Uterus (tissue), 3 donors: ENCODE measurements at regions not wholly inside any gene's neighbourhood (a gene's known extent, or its start where the extent isn't known, plus 50 kb on each side); places are given as distances from the start of the nearest gene placed in this dataset.

Source experiments
- DNase-seq, 2 donors: peaks; one replicate each; pipeline ENCODE4 v3.0.0-alpha.2; 2019 to 2020
- H3K27ac ChIP-seq, 2 donors: fragments of 200-600 bp; sonication (generic); 1 replicate in 1 of 2; 2 replicates in 1 of 2; pipeline ENCODE4 v1.5.1; 2016 to 2018
- H3K27me3 ChIP-seq, 2 donors: fragments of 200-600 bp; sonication (generic); one replicate each; pipeline ENCODE4 v1.5.1; 2018 to 2019; ENCODE audit warnings: control low read depth in 1 of 2
- H3K36me3 ChIP-seq, 2 donors: fragments of 200-600 bp; sonication (generic); one replicate each; pipeline ENCODE4 v1.5.1; 2019; ENCODE audit warnings: control low read depth in 1 of 2
- H3K4me1 ChIP-seq, 2 donors: fragments of 200-600 bp; sonication (generic); one replicate each; pipeline ENCODE4 v1.5.1; 2018 to 2019; ENCODE audit warnings: control low read depth in 1 of 2
- H3K4me3 ChIP-seq, 2 donors: fragments of 200-600 bp; sonication (generic); 1 replicate in 1 of 2; 2 replicates in 1 of 2; pipeline ENCODE4 v1.5.1; 2018 to 2019; ENCODE audit warnings: mild to moderate bottlenecking in 1 of 2
- H3K9me3 ChIP-seq, 2 donors: fragments of 200-600 bp; sonication (generic); one replicate each; pipeline ENCODE4 v1.5.1; 2019; ENCODE audit warnings: control low read depth in 1 of 2
- CTCF ChIP-seq, 4 experiments: fragments of 200-600 bp in 2 of 4; fragments of 450-650 bp in 2 of 4; sonication (generic) in 2 of 4; IDR thresholded peaks; one replicate each; pipeline ENCODE4 v1.5.1; 2016 to 2019; ENCODE audit warnings: antibody characterized with exemption in 4 of 4, mild to moderate bottlenecking in 2 of 4, moderate library complexity in 1 of 4
- POLR2A ChIP-seq, 2 donors: fragments of 450-650 bp; IDR thresholded peaks; one replicate each; pipeline ENCODE4 v1.6.1; 2016; ENCODE audit warnings: antibody characterized with exemption in 2 of 2, mild to moderate bottlenecking in 1 of 2, moderate library complexity in 1 of 2
- intact Hi-C: fragments of 100-400 bp; cut with DNase I; formaldehyde crosslinking; loops from one replicate; pipeline ENCODE4 v1.15.1; 2023; ENCODE audit warnings: low total_unique reads
- donor health status: DM: yes; HTN: yes; CAD: no.

GRCh38 chr4:163776957-163777356 is 282.5 kb downstream of the TMA16 start:
- H3K36me3 ChIP-seq = no peaks in the 10 kb centered on the region
- H3K4me3 ChIP-seq = no peak overlapping the region
- no peaks in the 10 kb centered on the region for H3K4me1 ChIP-seq
- DNase-seq = no peak
- intact Hi-C loops = no loop called here
- TF ChIP-seq POLR2A (IDR thresholded peaks at IDR 0.05) (no peak), CTCF (IDR thresholded peaks at IDR 0.05) (no peak)
- H3K9me3 ChIP-seq = no peaks in the 10 kb centered on the region
- no peak overlapping the region for H3K27ac ChIP-seq
- no peaks in the 10 kb centered on the region for H3K27me3 ChIP-seq

- intact Hi-C loops = no loop called here
- Histone ChIP-seq H3K4me3 (no peak overlapping the region), H3K36me3 (no peaks in the 10 kb centered on the region), H3K27me3 (no peaks in the 10 kb centered on the region), H3K9me3 (no peaks in the 10 kb centered on the region), H3K4me1 (no peaks in the 10 kb centered on the region), H3K27ac (no peak overlapping the region)
- DNase-seq = no peak
- TF ChIP-seq CTCF (IDR thresholded peaks at IDR 0.05) (no peak), POLR2A (IDR thresholded peaks at IDR 0.05) (no peak)
These were observed 287.2 kb downstream of the TMA16 start for GRCh38 chr4:163781726-163782125.

- H3K36me3 ChIP-seq = no peaks in the 10 kb centered on the region
- TF ChIP-seq POLR2A (IDR thresholded peaks at IDR 0.05) = no peak
- TF ChIP-seq CTCF (IDR thresholded peaks at IDR 0.05) = no peak
- H3K4me3 ChIP-seq = no peak overlapping the region
- intact Hi-C loops = no loop called here
- no peak overlapping the region for H3K27ac ChIP-seq
- no peaks in the 10 kb centered on the region for H3K4me1 ChIP-seq
- no peaks in the 10 kb centered on the region for H3K9me3 ChIP-seq
- DNase-seq = no peak
- H3K27me3 ChIP-seq = no peaks in the 10 kb centered on the region
These were observed 295.7 kb downstream of the TMA16 start for GRCh38 chr4:163790231-163790630.

- no peak overlapping the region for H3K4me3 ChIP-seq
- no peaks in the 10 kb centered on the region for H3K27me3 ChIP-seq
- no peaks in the 10 kb centered on the region for H3K36me3 ChIP-seq
- no peak overlapping the region for H3K27ac ChIP-seq
- intact Hi-C loops = no loop called here
- no peaks in the 10 kb centered on the region for H3K9me3 ChIP-seq
- no peaks in the 10 kb centered on the region for H3K4me1 ChIP-seq
- no peak for DNase-seq
- TF ChIP-seq POLR2A (IDR thresholded peaks at IDR 0.05) = no peak
- no peak for TF ChIP-seq CTCF (IDR thresholded peaks at IDR 0.05)
These were observed 301.4 kb downstream of the TMA16 start for GRCh38 chr4:163795885-163796284.

GRCh38 chr4:163804001-163804400 is 309.5 kb downstream of the TMA16 start:
- TF ChIP-seq POLR2A (IDR thresholded peaks at IDR 0.05) = no peak
- no peak for TF ChIP-seq CTCF (IDR thresholded peaks at IDR 0.05)
- no peaks in the 10 kb centered on the region for H3K36me3 ChIP-seq
- no peak overlapping the region for H3K4me3 ChIP-seq
- no peaks in the 10 kb centered on the region for H3K4me1 ChIP-seq
- H3K9me3 ChIP-seq = no peaks in the 10 kb centered on the region
- intact Hi-C loops = no loop called here
- H3K27me3 ChIP-seq = no peaks in the 10 kb centered on the region
- no peak for DNase-seq
- H3K27ac ChIP-seq = no peak overlapping the region
